Panc1 (cell line): ENCODE measurements at regions not wholly inside any gene's neighbourhood (a gene's known extent, or its start where the extent isn't known, plus 50 kb on each side); places are given as distances from the start of the nearest gene placed in this dataset.

ENCODE experiments used
- POLR2AphosphoS5 ChIP-seq: IDR thresholded peaks from 2 replicates; pipeline ENCODE4 v1.6.1; 2012; ENCODE audit warnings: mild to moderate bottlenecking, low read depth, low read length, moderate library complexity
- TF ChIP-seq, protein P1 (sequence below): fragments of 450-650 bp; IDR thresholded peaks from 2 replicates; pipeline ENCODE4 v1.5.1; 2017; ENCODE audit warnings: mild to moderate bottlenecking
- TF ChIP-seq, protein P2 (sequence below), 2 experiments: IDR thresholded peaks; 2 replicates each; pipeline ENCODE4 v1.6.1; 2011 to 2012; ENCODE audit warnings: low read depth in 2 of 2, control low read depth in 1 of 2, low read length in 1 of 2, mild to moderate bottlenecking in 1 of 2, moderate library complexity in 1 of 2; ENCODE audit not compliant: insufficient read depth in 1 of 2

DNA sequence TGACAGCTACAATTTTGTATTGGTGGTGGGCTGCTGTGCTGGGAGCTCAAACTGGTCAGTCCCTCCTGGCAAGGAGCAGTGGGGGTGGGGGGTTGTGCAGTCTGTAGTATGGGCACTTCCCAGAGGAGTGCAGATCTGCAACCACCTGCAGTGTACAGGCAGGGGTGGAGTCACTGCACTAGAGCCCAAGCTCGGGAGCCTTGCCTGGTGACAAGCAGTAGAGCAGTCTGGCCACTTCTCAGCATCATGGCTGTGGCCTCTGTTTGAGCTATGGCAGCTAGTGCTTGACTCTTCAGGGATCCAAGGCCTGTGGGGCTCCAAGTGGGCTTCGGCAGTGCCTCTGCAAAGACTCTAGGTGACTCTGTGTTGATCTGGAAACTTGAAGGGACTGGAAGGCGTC, 585.1 kb upstream of the GRM3 start:
- TF ChIP-seq, protein P1, sequence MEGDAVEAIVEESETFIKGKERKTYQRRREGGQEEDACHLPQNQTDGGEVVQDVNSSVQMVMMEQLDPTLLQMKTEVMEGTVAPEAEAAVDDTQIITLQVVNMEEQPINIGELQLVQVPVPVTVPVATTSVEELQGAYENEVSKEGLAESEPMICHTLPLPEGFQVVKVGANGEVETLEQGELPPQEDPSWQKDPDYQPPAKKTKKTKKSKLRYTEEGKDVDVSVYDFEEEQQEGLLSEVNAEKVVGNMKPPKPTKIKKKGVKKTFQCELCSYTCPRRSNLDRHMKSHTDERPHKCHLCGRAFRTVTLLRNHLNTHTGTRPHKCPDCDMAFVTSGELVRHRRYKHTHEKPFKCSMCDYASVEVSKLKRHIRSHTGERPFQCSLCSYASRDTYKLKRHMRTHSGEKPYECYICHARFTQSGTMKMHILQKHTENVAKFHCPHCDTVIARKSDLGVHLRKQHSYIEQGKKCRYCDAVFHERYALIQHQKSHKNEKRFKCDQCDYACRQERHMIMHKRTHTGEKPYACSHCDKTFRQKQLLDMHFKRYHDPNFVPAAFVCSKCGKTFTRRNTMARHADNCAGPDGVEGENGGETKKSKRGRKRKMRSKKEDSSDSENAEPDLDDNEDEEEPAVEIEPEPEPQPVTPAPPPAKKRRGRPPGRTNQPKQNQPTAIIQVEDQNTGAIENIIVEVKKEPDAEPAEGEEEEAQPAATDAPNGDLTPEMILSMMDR = no peak
- TF ChIP-seq POLR2AphosphoS5 = no peak
- TF ChIP-seq, protein P2, sequence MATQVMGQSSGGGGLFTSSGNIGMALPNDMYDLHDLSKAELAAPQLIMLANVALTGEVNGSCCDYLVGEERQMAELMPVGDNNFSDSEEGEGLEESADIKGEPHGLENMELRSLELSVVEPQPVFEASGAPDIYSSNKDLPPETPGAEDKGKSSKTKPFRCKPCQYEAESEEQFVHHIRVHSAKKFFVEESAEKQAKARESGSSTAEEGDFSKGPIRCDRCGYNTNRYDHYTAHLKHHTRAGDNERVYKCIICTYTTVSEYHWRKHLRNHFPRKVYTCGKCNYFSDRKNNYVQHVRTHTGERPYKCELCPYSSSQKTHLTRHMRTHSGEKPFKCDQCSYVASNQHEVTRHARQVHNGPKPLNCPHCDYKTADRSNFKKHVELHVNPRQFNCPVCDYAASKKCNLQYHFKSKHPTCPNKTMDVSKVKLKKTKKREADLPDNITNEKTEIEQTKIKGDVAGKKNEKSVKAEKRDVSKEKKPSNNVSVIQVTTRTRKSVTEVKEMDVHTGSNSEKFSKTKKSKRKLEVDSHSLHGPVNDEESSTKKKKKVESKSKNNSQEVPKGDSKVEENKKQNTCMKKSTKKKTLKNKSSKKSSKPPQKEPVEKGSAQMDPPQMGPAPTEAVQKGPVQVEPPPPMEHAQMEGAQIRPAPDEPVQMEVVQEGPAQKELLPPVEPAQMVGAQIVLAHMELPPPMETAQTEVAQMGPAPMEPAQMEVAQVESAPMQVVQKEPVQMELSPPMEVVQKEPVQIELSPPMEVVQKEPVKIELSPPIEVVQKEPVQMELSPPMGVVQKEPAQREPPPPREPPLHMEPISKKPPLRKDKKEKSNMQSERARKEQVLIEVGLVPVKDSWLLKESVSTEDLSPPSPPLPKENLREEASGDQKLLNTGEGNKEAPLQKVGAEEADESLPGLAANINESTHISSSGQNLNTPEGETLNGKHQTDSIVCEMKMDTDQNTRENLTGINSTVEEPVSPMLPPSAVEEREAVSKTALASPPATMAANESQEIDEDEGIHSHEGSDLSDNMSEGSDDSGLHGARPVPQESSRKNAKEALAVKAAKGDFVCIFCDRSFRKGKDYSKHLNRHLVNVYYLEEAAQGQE (IDR thresholded peaks at IDR 0.05; ENCODE audit: insufficient read depth in 1 of 2, low read depth in 2 of 2, low read length in 1 of 2) = no peak
